HG02884 (cell line): ENCODE measurements at regions not wholly inside any gene's neighbourhood (a gene's known extent, or its start where the extent isn't known, plus 50 kb on each side); places are given as distances from the start of the nearest gene placed in this dataset.

Source experiments
- ATAC-seq: cut with Tn5 transposase; IDR thresholded peaks from one replicate; pipeline ENCODE4 v1.9.1; 2021; ENCODE audit warnings: mild to moderate bottlenecking, moderate library complexity; ENCODE audit not compliant: unreplicated experiment

GRCh38 chr1:240018617-240019016 is 73.1 kb upstream of the FMN2 start:
- ATAC-seq, result no peak

- ATAC-seq, result no peak
These were observed 72.2 kb upstream of the FMN2 start for GRCh38 chr1:240019524-240019923.

- no peak for ATAC-seq
These were observed 70.8 kb upstream of the FMN2 start for GRCh38 chr1:240020871-240021270.

GRCh38 chr1:240021709-240022108 is 70.0 kb upstream of the FMN2 start:
- ATAC-seq, result no peak

- peak; percentile 98 for ATAC-seq
These were observed 64.6 kb upstream of the FMN2 start for GRCh38 chr1:240027059-240027462.

- ATAC-seq, result no peak
These were observed 62.3 kb upstream of the FMN2 start for GRCh38 chr1:240029418-240029817.

- no peak for ATAC-seq
These were observed 61.4 kb upstream of the FMN2 start for GRCh38 chr1:240030236-240030635.

GRCh38 chr1:240031009-240031408 is 60.7 kb upstream of the FMN2 start:
- no peak for ATAC-seq

- no peak for ATAC-seq
These were observed 60.3 kb upstream of the FMN2 start for GRCh38 chr1:240031414-240031813.

- no peak for ATAC-seq
These were observed 58.3 kb upstream of the FMN2 start for GRCh38 chr1:240033406-240033805.

- ATAC-seq, result no peak
These were observed 55.2 kb upstream of the FMN2 start for GRCh38 chr1:240036526-240036925.
